Glutamatergic neuron (in vitro differentiated cells): ENCODE measurements at regions not wholly inside any gene's neighbourhood (a gene's known extent, or its start where the extent isn't known, plus 50 kb on each side); places are given as distances from the start of the nearest gene placed in this dataset.

Experiments
- DNase-seq: peaks from one replicate; pipeline ENCODE4 v3.0.0; 2022
- H3K27ac Mint-ChIP-seq: one replicate; pipeline ENCODE4 v1.8.0; 2020; ENCODE audit warnings: mild to moderate bottlenecking, mixed read lengths, inconsistent platforms; ENCODE audit not compliant: unreplicated experiment
- H3K27me3 Mint-ChIP-seq: one replicate; pipeline ENCODE4 v1.8.0; 2020; ENCODE audit warnings: mild to moderate bottlenecking, moderate library complexity, mixed read lengths, inconsistent platforms; ENCODE audit not compliant: unreplicated experiment
- H3K36me3 Mint-ChIP-seq: one replicate; pipeline ENCODE4 v1.8.0; 2020; ENCODE audit warnings: mild to moderate bottlenecking, mixed read lengths, inconsistent platforms; ENCODE audit not compliant: unreplicated experiment
- H3K4me1 Mint-ChIP-seq: one replicate; pipeline ENCODE4 v1.8.0; 2020; ENCODE audit warnings: mild to moderate bottlenecking, low read depth, mixed read lengths, inconsistent platforms; ENCODE audit not compliant: unreplicated experiment
- H3K4me3 Mint-ChIP-seq: one replicate; pipeline ENCODE4 v1.8.0; 2020; ENCODE audit warnings: mild to moderate bottlenecking, mixed read lengths, inconsistent platforms; ENCODE audit not compliant: unreplicated experiment
- H3K9me3 Mint-ChIP-seq: one replicate; pipeline ENCODE4 v1.8.0; 2020; ENCODE audit warnings: mild to moderate bottlenecking, moderate library complexity, mixed read lengths, inconsistent platforms; ENCODE audit not compliant: unreplicated experiment
- TF ChIP-seq, protein P1 (sequence below): fragments of 200-600 bp; sonication (generic); IDR thresholded peaks from one replicate; pipeline ENCODE4 v1.5.0; 2021; ENCODE audit not compliant: partially characterized antibody, unreplicated experiment

DNA sequence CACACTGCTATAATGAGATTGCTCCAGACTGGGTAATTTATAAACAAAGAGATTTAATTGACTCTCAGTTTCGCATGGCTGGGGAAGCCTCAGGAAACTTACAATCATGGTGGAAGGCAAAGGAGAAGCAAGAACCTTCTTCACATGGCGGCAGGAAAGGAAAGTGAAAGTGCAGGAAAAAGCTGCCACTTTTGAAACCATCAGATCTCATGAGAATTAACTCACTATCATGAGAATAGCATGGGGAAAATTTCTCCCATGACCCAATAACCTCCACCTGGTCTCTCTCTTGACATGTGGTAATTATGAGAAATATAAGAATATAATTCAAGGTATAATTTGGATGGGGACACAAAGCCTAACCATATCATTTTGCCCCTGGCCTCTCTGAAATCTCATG lies 884.2 kb downstream of the GLUD2 start:
- Mint-ChIP-seq H3K4me1 (no peaks in the 10 kb centered on the region), H3K9me3 (no peaks in the 10 kb centered on the region), H3K4me3 (no peak overlapping the region), H3K27ac (no peak overlapping the region), H3K27me3 (no peaks in the 10 kb centered on the region), H3K36me3 (no peaks in the 10 kb centered on the region)
- DNase-seq = no peak
- TF ChIP-seq, protein P1, sequence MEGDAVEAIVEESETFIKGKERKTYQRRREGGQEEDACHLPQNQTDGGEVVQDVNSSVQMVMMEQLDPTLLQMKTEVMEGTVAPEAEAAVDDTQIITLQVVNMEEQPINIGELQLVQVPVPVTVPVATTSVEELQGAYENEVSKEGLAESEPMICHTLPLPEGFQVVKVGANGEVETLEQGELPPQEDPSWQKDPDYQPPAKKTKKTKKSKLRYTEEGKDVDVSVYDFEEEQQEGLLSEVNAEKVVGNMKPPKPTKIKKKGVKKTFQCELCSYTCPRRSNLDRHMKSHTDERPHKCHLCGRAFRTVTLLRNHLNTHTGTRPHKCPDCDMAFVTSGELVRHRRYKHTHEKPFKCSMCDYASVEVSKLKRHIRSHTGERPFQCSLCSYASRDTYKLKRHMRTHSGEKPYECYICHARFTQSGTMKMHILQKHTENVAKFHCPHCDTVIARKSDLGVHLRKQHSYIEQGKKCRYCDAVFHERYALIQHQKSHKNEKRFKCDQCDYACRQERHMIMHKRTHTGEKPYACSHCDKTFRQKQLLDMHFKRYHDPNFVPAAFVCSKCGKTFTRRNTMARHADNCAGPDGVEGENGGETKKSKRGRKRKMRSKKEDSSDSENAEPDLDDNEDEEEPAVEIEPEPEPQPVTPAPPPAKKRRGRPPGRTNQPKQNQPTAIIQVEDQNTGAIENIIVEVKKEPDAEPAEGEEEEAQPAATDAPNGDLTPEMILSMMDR = no peak

DNA sequence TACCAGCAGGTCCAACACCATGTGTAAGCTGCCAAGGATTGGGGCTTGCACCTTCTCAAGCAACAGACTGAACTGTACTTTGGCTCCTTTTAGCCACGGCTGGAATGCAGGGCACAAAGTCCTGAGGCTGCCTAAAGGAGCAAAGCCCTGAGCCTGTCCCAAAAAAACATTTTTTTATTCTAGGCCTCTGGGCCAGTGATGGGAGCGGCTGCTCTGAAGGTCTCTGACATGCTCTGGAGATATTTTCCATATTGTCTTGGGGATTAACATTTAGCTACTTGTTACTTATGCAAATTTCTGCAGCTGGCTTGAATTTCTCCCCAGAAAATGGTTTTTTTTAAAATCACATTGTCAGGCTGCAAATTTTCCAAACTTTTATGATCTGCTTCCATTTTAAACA lies 885.3 kb downstream of the GLUD2 start:
- H3K36me3 Mint-ChIP-seq = no peaks in the 10 kb centered on the region
- H3K4me3 Mint-ChIP-seq = no peak overlapping the region
- H3K9me3 Mint-ChIP-seq = no peaks in the 10 kb centered on the region
- H3K27me3 Mint-ChIP-seq = no peaks in the 10 kb centered on the region
- no peaks in the 10 kb centered on the region for H3K4me1 Mint-ChIP-seq
- H3K27ac Mint-ChIP-seq = no peak overlapping the region
- TF ChIP-seq, protein P1 = no peak
- no peak for DNase-seq

DNA sequence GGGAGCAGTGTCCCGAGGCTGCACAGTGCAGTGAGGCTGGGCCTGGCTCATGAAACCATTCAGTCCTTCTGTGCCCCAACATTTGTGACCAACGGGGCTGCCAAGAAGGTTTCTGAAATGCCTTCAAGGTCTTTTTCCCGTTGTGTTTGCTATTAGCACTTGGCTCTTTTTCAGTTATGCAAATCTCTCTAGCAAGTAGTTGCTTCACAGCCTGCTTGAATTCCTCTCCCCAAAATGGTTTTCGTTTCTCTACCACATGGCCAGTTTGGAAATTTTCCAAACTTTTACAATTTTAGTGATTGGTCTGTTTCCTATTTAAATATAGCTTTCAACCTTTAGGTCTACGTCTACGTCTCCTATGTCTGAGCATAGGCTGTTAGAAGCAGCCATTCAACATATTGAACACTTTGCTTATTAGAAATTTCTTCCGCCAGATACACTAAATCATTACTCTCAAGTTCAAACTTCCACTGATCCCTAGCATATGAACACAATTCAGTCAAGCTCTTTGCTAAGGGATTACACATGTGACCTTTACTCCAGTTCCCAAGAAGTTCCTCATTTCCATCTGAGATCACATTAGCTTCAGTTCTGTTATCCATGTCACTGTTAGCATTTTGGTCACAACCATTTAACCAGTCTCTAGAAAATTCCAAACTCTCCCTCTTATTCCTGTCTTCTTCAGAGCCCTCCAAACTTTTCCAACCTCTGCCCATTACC lies 901.8 kb downstream of the GLUD2 start:
- no peak overlapping the region for H3K27ac Mint-ChIP-seq
- H3K36me3 Mint-ChIP-seq = peaks cover 7% of the 10 kb centered on the region
- no peaks in the 10 kb centered on the region for H3K4me1 Mint-ChIP-seq
- H3K27me3 Mint-ChIP-seq = peaks cover 2% of the 10 kb centered on the region
- TF ChIP-seq, protein P1 = no peak
- DNase-seq = no peak
- no peak overlapping the region for H3K4me3 Mint-ChIP-seq
- no peaks in the 10 kb centered on the region for H3K9me3 Mint-ChIP-seq

DNA sequence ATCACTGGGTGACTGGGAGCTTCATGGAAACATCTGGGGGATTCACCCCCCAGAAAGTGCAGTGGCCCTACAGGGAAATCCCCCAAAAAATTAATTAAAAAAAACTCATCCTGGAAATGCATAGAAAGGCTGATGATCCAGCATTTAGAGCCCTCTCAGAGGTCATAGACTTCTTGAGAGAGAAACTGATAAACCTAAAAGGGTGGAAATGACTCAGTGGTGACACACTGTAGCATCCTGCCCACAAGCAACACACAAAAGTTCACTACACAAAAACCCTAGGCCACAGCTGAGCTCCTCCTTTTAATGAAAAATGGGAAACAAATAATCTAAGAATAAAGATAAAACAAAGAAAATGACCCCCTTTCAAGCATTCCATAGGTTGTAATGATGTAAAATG lies 911.5 kb downstream of the GLUD2 start:
- DNase-seq = no peak
- H3K9me3 Mint-ChIP-seq = no peaks in the 10 kb centered on the region
- H3K4me3 Mint-ChIP-seq = no peak overlapping the region
- TF ChIP-seq, protein P1 = no peak
- no peaks in the 10 kb centered on the region for H3K4me1 Mint-ChIP-seq
- H3K27me3 Mint-ChIP-seq = no peaks in the 10 kb centered on the region
- H3K27ac Mint-ChIP-seq = no peak overlapping the region
- H3K36me3 Mint-ChIP-seq = no peaks in the 10 kb centered on the region

DNA sequence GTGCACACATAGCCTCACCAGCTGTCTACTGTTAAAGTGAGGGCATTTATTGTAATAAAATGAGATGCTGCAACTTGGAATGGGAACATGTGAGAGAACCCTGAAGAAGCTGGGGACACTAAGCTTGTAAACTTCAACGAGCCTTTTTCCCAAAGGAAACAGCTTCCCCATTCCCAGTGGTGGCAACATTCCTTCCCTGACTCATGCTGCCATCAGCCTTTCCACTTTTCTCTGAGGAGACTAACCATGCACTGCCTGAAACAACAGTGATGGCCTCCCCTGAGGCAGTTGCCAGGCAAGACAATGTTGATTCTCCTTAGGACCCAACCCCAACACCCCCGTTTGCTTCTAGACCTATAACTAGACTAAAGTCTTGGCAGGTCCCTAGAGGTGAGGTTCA lies 928.3 kb downstream of the GLUD2 start:
- no peak for DNase-seq
- TF ChIP-seq, protein P1 = no peak
- Mint-ChIP-seq H3K27ac (no peak overlapping the region), H3K9me3 (no peaks in the 10 kb centered on the region), H3K4me1 (no peaks in the 10 kb centered on the region), H3K4me3 (no peak overlapping the region), H3K27me3 (no peaks in the 10 kb centered on the region), H3K36me3 (no peaks in the 10 kb centered on the region)
